Breast epithelium (tissue), 4 donors: ENCODE measurements at regions not wholly inside any gene's neighbourhood (a gene's known extent, or its start where the extent isn't known, plus 50 kb on each side); places are given as distances from the start of the nearest gene placed in this dataset.

Experiments
- DNase-seq, 2 donors: peaks; one replicate each; pipeline ENCODE4 v3.0.0-alpha.2; 2019; ENCODE audit warnings: low spot score in 2 of 2
- H3K27ac ChIP-seq, 2 donors: fragments of 200-600 bp; sonication (generic) in 1 of 2; one replicate each; pipeline ENCODE4 v1.5.1; 2016 to 2019; ENCODE audit warnings: mild to moderate bottlenecking in 1 of 2
- H3K27me3 ChIP-seq, 2 donors: fragments of 200-600 bp; sonication (generic) in 1 of 2; one replicate each; pipeline versions ENCODE4 v1.5.1 to v1.6.0; 2017 to 2019; ENCODE audit warnings: control low read depth in 1 of 2, mild to moderate bottlenecking in 1 of 2
- H3K36me3 ChIP-seq: fragments of 200-600 bp; one replicate; pipeline ENCODE4 v1.5.1; 2019
- H3K4me1 ChIP-seq, 2 donors: fragments of 200-600 bp; sonication (generic); one replicate each; pipeline ENCODE4 v1.5.1; 2016 to 2019; ENCODE audit warnings: control low read depth in 1 of 2
- H3K4me3 ChIP-seq, 3 donors: fragments of 200-600 bp; sonication (generic); 1 replicate in 2 of 3; 2 replicates in 1 of 3; pipeline ENCODE4 v1.5.1; 2016 to 2019; ENCODE audit warnings: mild to moderate bottlenecking in 3 of 3, moderate library complexity in 2 of 3
- H3K9me3 ChIP-seq, 2 donors: fragments of 200-600 bp; sonication (generic) in 1 of 2; one replicate each; pipeline ENCODE4 v1.5.1; 2016 to 2019; ENCODE audit warnings: control low read depth in 1 of 2
- CTCF ChIP-seq, 3 donors: fragments of 450-650 bp; IDR thresholded peaks; one replicate each; pipeline ENCODE4 v1.5.1; 2016 to 2017; ENCODE audit warnings: antibody characterized with exemption in 3 of 3, mild to moderate bottlenecking in 3 of 3, moderate library complexity in 3 of 3
- POLR2A ChIP-seq: fragments of 450-650 bp; IDR thresholded peaks from one replicate; pipeline ENCODE4 v1.6.1; 2016; ENCODE audit warnings: antibody characterized with exemption, mild to moderate bottlenecking, moderate library complexity
- POLR2AphosphoS5 ChIP-seq, 3 donors: sonication (generic); formaldehyde crosslinking; IDR thresholded peaks; one replicate each; pipeline ENCODE4 v1.6.1; 2017; ENCODE audit warnings: antibody characterized with exemption in 3 of 3
- intact Hi-C: fragments of 100-400 bp; cut with DNase I; formaldehyde crosslinking; loops from one replicate; pipeline ENCODE4 v1.15.1; 2023; ENCODE audit warnings: low total_unique reads

- DNase-seq, result no peak
- H3K4me3 ChIP-seq, result no peak overlapping the region
- H3K27ac ChIP-seq, result no peak overlapping the region
- no peaks in the 10 kb centered on the region for H3K4me1 ChIP-seq
- H3K36me3 ChIP-seq, result peaks cover 3% of the 10 kb centered on the region
- no peaks in the 10 kb centered on the region for H3K27me3 ChIP-seq
- H3K9me3 ChIP-seq, result no peaks in the 10 kb centered on the region
- TF ChIP-seq POLR2AphosphoS5 (IDR thresholded peaks at IDR 0.05), result no peak
- no peak for TF ChIP-seq POLR2A
- TF ChIP-seq CTCF (IDR thresholded peaks at IDR 0.05), result no peak
- intact Hi-C loops, result no loop called here
Measured at GRCh38 chr1:245023222-245023621, 131.6 kb upstream of the KIF26B start.

- Histone ChIP-seq H3K4me1 (no peaks in the 10 kb centered on the region), H3K27me3 (no peaks in the 10 kb centered on the region), H3K4me3 (no peak overlapping the region), H3K36me3 (peaks cover 3% of the 10 kb centered on the region), H3K27ac (no peak overlapping the region), H3K9me3 (no peaks in the 10 kb centered on the region)
- intact Hi-C loops, result no loop called here
- no peak for DNase-seq
- TF ChIP-seq CTCF (IDR thresholded peaks at IDR 0.05) (no peak), POLR2AphosphoS5 (IDR thresholded peaks at IDR 0.05) (no peak), POLR2A (no peak)
Measured at GRCh38 chr1:245019910-245020486, 134.8 kb upstream of the KIF26B start.

GRCh38 chr1:245016700-245017099 is 138.1 kb upstream of the KIF26B start:
- peaks cover 3% of the 10 kb centered on the region for H3K36me3 ChIP-seq
- no peak for TF ChIP-seq POLR2A
- no peak for TF ChIP-seq POLR2AphosphoS5 (IDR thresholded peaks at IDR 0.05)
- no peak overlapping the region for H3K27ac ChIP-seq
- DNase-seq, result no peak
- no peaks in the 10 kb centered on the region for H3K9me3 ChIP-seq
- intact Hi-C loops, result no loop called here
- no peak overlapping the region for H3K4me3 ChIP-seq
- H3K27me3 ChIP-seq, result no peaks in the 10 kb centered on the region
- H3K4me1 ChIP-seq, result no peaks in the 10 kb centered on the region

- no peaks in the 10 kb centered on the region for H3K36me3 ChIP-seq
- TF ChIP-seq POLR2A (no peak), CTCF (IDR thresholded peaks at IDR 0.05) (no peak), POLR2AphosphoS5 (IDR thresholded peaks at IDR 0.05) (no peak)
- no peaks in the 10 kb centered on the region for H3K4me1 ChIP-seq
- intact Hi-C loops, result no loop called here
- no peak for DNase-seq
- no peak overlapping the region for H3K27ac ChIP-seq
- H3K27me3 ChIP-seq, result no peaks in the 10 kb centered on the region
- H3K4me3 ChIP-seq, result no peak overlapping the region
- H3K9me3 ChIP-seq, result no peaks in the 10 kb centered on the region
Measured at GRCh38 chr1:245015031-245015430, 139.8 kb upstream of the KIF26B start.

- H3K27ac ChIP-seq, result no peak overlapping the region
- intact Hi-C loops, result no loop called here
Measured at GRCh38 chr1:245014247-245015029, 140.3 kb upstream of the KIF26B start.

More at GRCh38 chr1:245014247-245015029, 140.3 kb upstream of the KIF26B start:
- Histone ChIP-seq H3K27me3 (no peaks in the 10 kb centered on the region), H3K4me3 (no peak overlapping the region), H3K4me1 (no peaks in the 10 kb centered on the region), H3K36me3 (no peaks in the 10 kb centered on the region), H3K9me3 (no peaks in the 10 kb centered on the region)
- TF ChIP-seq POLR2AphosphoS5 (IDR thresholded peaks at IDR 0.05) (no peak), POLR2A (no peak), CTCF (IDR thresholded peaks at IDR 0.05) (no peak)
- DNase-seq, result no peak
